B cell (primary cell): ENCODE measurements at regions not wholly inside any gene's neighbourhood (a gene's known extent, or its start where the extent isn't known, plus 50 kb on each side); places are given as distances from the start of the nearest gene placed in this dataset.

Source experiments
- EZH2 ChIP-seq: IDR thresholded peaks from 2 replicates; pipeline ENCODE4 v1.6.1; 2012; ENCODE audit warnings: borderline replicate concordance, low read depth, mild to moderate bottlenecking, moderate library complexity, low read length; ENCODE audit not compliant: insufficient read depth, poor library complexity, severe bottlenecking
- TF ChIP-seq, protein P1 (sequence below): fragments of 200-600 bp; IDR thresholded peaks from one replicate; pipeline ENCODE4 v1.8.0; 2022; ENCODE audit warnings: antibody characterized with exemption, mild to moderate bottlenecking

DNA sequence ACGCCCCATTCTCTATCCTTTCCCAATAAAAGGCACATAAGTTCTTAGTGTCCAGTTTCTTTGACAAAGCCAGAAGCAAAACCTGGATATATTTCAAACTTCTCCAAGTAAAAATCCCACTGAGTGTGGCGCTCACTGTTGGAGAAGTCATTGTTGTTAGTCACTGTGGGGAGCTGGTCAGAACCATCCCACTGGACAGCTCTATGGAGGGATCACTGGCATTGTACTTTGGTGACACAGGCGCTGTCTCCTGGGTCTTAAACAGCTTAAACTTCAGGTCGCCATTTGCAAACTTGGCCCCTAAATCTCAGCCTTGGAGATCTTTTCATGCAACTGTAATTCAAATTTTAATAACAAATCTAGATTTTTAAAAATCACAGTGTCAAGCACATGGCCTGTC is 111.5 kb upstream of the SLC24A3 start:
- TF ChIP-seq, protein P1, sequence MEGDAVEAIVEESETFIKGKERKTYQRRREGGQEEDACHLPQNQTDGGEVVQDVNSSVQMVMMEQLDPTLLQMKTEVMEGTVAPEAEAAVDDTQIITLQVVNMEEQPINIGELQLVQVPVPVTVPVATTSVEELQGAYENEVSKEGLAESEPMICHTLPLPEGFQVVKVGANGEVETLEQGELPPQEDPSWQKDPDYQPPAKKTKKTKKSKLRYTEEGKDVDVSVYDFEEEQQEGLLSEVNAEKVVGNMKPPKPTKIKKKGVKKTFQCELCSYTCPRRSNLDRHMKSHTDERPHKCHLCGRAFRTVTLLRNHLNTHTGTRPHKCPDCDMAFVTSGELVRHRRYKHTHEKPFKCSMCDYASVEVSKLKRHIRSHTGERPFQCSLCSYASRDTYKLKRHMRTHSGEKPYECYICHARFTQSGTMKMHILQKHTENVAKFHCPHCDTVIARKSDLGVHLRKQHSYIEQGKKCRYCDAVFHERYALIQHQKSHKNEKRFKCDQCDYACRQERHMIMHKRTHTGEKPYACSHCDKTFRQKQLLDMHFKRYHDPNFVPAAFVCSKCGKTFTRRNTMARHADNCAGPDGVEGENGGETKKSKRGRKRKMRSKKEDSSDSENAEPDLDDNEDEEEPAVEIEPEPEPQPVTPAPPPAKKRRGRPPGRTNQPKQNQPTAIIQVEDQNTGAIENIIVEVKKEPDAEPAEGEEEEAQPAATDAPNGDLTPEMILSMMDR: no peak
- TF ChIP-seq EZH2: no peak
